ENCODE measurements at regions not wholly inside any gene's neighbourhood (a gene's known extent, or its start where the extent isn't known, plus 50 kb on each side); places are given as distances from the start of the nearest gene placed in this dataset.

DNA sequence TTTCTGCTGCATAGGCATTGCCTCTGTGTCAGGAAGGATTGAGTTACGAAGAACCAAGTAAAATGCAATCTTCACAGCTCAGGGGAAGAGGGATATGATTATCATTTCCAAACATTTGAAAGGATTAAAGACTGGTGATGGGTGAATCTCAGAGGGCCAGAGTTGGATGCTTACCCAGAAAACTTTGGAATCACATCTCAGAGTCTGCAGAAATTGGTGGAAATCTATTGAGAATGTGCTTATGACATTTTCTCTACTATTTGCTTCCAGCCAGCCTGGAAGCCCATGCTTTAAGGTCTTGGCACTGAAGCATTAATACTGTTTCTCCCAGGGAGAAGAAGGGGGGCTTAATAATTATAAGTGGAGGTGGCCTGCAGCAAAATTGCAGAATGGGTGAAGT, 1301.4 kb upstream of the PIK3C3 start:
- TF ChIP-seq, protein P1, sequence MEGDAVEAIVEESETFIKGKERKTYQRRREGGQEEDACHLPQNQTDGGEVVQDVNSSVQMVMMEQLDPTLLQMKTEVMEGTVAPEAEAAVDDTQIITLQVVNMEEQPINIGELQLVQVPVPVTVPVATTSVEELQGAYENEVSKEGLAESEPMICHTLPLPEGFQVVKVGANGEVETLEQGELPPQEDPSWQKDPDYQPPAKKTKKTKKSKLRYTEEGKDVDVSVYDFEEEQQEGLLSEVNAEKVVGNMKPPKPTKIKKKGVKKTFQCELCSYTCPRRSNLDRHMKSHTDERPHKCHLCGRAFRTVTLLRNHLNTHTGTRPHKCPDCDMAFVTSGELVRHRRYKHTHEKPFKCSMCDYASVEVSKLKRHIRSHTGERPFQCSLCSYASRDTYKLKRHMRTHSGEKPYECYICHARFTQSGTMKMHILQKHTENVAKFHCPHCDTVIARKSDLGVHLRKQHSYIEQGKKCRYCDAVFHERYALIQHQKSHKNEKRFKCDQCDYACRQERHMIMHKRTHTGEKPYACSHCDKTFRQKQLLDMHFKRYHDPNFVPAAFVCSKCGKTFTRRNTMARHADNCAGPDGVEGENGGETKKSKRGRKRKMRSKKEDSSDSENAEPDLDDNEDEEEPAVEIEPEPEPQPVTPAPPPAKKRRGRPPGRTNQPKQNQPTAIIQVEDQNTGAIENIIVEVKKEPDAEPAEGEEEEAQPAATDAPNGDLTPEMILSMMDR (IDR thresholded peaks at IDR 0.05; ENCODE audit: low read depth, low read length) = no peak
- TF ChIP-seq POLR2A (IDR thresholded peaks at IDR 0.05; ENCODE audit: extremely low read depth, insufficient read length) = no peak
- TF ChIP-seq, protein P2, sequence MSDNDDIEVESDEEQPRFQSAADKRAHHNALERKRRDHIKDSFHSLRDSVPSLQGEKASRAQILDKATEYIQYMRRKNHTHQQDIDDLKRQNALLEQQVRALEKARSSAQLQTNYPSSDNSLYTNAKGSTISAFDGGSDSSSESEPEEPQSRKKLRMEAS (IDR thresholded peaks at IDR 0.05; ENCODE audit: low read depth, low read length) = no peak
